ENCODE measurements at regions not wholly inside any gene's neighbourhood (a gene's known extent, or its start where the extent isn't known, plus 50 kb on each side); places are given as distances from the start of the nearest gene placed in this dataset.

DNA sequence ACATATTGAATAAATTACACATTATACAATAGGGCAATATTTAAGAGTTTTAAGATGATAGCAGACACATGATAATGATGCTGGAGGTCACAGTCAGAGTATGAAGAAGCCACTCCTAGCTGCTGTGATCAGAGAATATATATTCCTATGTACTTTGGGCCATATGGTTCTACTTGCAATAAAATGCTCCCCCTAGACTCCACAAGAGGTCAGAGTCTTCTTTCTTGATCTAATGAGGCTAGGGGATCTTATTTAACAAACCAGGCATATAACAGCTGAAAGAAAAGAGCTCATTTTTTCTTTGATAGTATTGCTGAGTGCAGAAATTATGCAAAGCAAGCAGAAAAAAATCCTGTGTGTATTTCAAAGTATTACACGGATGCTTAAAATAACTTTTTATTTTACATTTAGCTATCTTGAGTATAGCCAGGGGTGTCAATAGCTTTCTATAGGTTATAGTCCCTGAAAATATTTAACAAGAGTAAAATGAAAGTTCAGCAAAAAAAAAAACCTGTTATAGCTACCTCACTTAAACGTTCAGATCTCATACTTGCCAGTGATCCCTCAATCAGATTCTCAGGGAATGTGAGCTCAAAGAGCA, 748.7 kb upstream of the CHAC2 start:
- H3K9me3 ChIP-seq = no peaks in the 10 kb centered on the region
- H3K27me3 ChIP-seq = no peaks in the 10 kb centered on the region
- TF ChIP-seq, protein P1, sequence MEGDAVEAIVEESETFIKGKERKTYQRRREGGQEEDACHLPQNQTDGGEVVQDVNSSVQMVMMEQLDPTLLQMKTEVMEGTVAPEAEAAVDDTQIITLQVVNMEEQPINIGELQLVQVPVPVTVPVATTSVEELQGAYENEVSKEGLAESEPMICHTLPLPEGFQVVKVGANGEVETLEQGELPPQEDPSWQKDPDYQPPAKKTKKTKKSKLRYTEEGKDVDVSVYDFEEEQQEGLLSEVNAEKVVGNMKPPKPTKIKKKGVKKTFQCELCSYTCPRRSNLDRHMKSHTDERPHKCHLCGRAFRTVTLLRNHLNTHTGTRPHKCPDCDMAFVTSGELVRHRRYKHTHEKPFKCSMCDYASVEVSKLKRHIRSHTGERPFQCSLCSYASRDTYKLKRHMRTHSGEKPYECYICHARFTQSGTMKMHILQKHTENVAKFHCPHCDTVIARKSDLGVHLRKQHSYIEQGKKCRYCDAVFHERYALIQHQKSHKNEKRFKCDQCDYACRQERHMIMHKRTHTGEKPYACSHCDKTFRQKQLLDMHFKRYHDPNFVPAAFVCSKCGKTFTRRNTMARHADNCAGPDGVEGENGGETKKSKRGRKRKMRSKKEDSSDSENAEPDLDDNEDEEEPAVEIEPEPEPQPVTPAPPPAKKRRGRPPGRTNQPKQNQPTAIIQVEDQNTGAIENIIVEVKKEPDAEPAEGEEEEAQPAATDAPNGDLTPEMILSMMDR (IDR thresholded peaks at IDR 0.05) = no peak
- H3K4me3 ChIP-seq (ENCODE audit: low read depth in 1 of 2, low read length in 1 of 2) = no peak overlapping the region
- H3K4me1 ChIP-seq (ENCODE audit: control insufficient read depth in 1 of 2, insufficient read depth in 1 of 2, low read depth in 1 of 2, low read length in 1 of 2) = no peaks in the 10 kb centered on the region
- H3K36me3 ChIP-seq = no peaks in the 10 kb centered on the region
- no peak overlapping the region for H3K27ac ChIP-seq

DNA sequence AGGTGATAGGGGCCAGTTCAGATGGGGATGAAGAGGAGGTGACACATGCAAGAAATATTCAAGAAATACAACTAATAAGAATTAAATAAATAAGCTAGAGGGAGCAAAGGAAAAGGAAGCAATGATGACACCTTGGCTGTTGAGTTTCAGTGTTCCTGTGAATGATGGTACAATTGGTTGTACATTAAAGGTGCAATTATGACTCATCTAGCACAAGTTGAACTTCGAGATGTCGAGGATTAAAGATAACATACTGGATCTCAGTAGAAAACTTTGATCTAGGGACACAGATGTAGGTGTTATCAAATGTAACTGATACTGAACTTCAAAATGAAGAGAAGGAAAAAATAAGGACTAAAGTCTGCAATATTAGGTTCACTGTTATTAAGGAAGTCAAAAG, 760.6 kb upstream of the CHAC2 start:
- Histone ChIP-seq H3K9me3 (no peaks in the 10 kb centered on the region), H3K4me1 (ENCODE audit: control insufficient read depth in 1 of 2, insufficient read depth in 1 of 2, low read depth in 1 of 2, low read length in 1 of 2) (no peaks in the 10 kb centered on the region), H3K27ac (no peak overlapping the region), H3K4me3 (ENCODE audit: low read depth in 1 of 2, low read length in 1 of 2) (no peak overlapping the region), H3K36me3 (no peaks in the 10 kb centered on the region), H3K27me3 (no peaks in the 10 kb centered on the region)
- TF ChIP-seq, protein P1 (IDR thresholded peaks at IDR 0.05) = no peak

DNA sequence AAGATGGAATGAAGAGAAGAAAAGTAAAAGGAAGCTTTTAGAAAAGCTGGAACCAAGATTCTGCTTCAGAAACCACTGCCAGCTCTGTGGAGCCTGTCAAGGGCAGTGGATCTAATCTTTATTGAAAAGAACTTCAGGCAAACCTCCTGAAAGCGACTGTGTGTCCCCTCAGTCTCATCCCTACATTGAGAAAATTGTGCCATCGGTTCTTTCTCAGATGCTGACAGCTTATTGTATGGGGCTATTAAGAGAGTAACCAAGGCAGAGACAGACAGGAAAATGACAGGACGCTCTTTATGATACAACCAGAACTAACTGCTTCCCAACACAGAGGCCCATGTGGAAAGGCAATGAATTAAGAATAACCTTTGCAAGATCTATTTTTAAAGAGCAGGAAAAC, 763.2 kb upstream of the CHAC2 start:
- no peak overlapping the region for H3K27ac ChIP-seq
- H3K9me3 ChIP-seq = no peaks in the 10 kb centered on the region
- H3K36me3 ChIP-seq = no peaks in the 10 kb centered on the region
- H3K4me3 ChIP-seq (ENCODE audit: low read depth in 1 of 2, low read length in 1 of 2) = no peak overlapping the region
- TF ChIP-seq, protein P1 (IDR thresholded peaks at IDR 0.05) = no peak
- H3K27me3 ChIP-seq = no peaks in the 10 kb centered on the region
- no peaks in the 10 kb centered on the region for H3K4me1 ChIP-seq (ENCODE audit: control insufficient read depth in 1 of 2, insufficient read depth in 1 of 2, low read depth in 1 of 2, low read length in 1 of 2)

DNA sequence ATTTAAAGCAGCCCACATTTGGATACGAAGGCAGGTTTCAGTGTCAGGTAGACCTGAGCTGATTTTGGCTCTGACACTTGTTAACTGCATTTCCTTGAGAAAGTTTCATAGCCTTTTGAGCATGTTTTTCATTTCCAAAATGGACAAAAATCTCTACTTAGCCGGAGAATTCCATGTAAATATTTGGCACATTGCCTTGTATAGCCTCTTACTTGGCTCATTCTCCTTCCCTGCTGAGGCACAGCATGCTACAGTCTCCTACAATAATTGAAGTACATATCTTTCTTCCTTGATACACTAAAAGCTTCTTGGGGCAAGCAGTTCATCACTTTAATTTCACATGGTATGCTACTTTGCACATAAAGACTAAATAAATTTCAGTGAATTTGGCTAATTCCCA, 772.2 kb upstream of the CHAC2 start:
- Histone ChIP-seq H3K27me3 (no peaks in the 10 kb centered on the region), H3K4me3 (ENCODE audit: low read depth in 1 of 2, low read length in 1 of 2) (no peak overlapping the region), H3K36me3 (no peaks in the 10 kb centered on the region), H3K9me3 (no peaks in the 10 kb centered on the region), H3K4me1 (ENCODE audit: control insufficient read depth in 1 of 2, insufficient read depth in 1 of 2, low read depth in 1 of 2, low read length in 1 of 2) (no peaks in the 10 kb centered on the region), H3K27ac (no peak overlapping the region)
- TF ChIP-seq, protein P1 (IDR thresholded peaks at IDR 0.05) = no peak

DNA sequence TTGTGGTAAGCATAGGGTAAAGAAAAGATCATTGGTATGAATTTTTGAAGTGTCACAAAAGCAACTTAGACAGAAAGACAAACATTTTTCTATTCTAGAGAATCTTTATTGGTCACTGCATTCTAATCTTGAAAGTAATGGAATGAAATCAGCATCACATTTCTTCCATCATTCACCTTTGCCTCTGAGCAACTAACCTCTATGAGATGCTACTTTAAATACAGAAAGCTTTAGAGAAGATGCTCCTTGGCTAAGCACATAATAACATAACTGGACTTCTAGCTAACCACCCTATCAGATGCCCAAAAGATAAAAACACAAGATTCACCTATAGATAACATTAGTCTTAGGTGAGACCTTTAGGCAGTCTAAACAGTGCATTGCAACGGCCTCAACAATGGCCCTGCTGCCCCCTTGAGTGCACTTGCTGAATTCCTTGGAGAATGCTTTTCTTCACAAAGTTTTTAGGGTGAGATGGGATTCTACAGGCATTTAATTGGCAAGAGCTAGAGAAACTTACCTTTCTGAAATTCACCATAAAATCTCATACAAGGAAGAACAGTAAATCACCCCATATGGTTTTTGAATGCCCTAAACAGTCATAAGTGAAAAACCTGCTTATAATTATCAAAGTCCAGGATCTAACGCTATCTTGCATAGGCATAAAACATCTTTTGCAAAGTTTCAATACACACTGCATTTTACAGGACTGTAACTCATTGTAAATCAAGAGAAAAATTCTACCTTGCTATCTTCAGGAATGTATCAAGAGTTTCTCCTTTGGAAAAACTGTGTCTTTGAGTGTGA, 791.3 kb upstream of the CHAC2 start:
- no peaks in the 10 kb centered on the region for H3K4me1 ChIP-seq (ENCODE audit: control insufficient read depth in 1 of 2, insufficient read depth in 1 of 2, low read depth in 1 of 2, low read length in 1 of 2)
- H3K4me3 ChIP-seq (ENCODE audit: low read depth in 1 of 2, low read length in 1 of 2) = no peak overlapping the region
- H3K9me3 ChIP-seq = no peaks in the 10 kb centered on the region
- TF ChIP-seq, protein P1 (IDR thresholded peaks at IDR 0.05) = no peak
- H3K27ac ChIP-seq = no peak overlapping the region
- no peaks in the 10 kb centered on the region for H3K36me3 ChIP-seq
- H3K27me3 ChIP-seq = no peaks in the 10 kb centered on the region
